GM12875 (cell line): ENCODE measurements at regions not wholly inside any gene's neighbourhood (a gene's known extent, or its start where the extent isn't known, plus 50 kb on each side); places are given as distances from the start of the nearest gene placed in this dataset.

ENCODE experiments used
- H3K4me3 ChIP-seq: one replicate; pipeline ENCODE4 v1.5.1; 2011; ENCODE audit warnings: low read depth, low read length, control low read depth
- TF ChIP-seq, protein P1 (sequence below): IDR thresholded peaks from 2 replicates; pipeline ENCODE4 v1.5.1; 2011; ENCODE audit warnings: low read depth, mild to moderate bottlenecking, control low read depth, inconsistent platforms, low read length, moderate library complexity, borderline replicate concordance; ENCODE audit not compliant: insufficient read depth

DNA sequence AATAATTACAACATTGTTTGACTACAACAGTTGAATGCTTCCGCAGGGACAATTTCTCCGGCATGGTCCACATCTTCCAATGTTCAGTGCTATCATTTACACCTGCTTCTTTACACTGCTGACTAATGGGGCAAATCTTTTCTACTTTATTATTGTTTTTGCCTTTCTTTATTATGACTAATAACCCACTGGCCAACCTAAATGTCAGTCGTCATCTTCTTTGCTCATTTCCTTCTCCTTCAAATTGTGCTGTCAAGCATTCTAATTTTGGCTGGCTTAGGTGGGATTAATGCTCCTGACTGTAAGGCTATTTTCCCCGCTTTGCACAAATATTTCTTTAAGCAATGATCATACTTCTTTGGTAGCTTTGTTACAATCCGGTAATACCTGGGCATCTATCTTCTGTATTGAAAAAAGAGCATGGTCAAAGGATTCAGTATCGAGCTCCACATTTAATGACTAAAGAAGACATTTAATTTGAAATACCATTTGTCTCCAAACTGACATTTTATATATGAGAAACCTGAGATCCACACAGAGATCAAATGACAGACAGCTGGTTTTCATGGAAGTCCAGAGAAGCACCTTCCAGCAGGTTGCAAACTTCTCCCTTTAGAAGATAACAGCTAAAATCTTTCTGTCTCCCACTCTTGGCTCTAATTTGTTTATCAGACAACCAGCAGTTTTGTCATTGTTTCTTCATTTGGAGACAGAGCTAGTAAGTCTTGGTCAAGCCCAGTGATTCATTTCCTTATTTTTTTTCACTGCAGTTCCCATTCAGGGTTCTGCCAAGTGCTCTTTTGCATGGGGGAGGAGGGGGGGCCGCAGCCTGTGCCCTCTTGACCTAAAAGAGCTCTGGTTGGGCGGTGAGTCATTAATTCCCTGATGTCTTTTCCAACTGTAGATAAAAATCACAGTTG lies 132.9 kb downstream of the SOCS6 start:
- TF ChIP-seq, protein P1, sequence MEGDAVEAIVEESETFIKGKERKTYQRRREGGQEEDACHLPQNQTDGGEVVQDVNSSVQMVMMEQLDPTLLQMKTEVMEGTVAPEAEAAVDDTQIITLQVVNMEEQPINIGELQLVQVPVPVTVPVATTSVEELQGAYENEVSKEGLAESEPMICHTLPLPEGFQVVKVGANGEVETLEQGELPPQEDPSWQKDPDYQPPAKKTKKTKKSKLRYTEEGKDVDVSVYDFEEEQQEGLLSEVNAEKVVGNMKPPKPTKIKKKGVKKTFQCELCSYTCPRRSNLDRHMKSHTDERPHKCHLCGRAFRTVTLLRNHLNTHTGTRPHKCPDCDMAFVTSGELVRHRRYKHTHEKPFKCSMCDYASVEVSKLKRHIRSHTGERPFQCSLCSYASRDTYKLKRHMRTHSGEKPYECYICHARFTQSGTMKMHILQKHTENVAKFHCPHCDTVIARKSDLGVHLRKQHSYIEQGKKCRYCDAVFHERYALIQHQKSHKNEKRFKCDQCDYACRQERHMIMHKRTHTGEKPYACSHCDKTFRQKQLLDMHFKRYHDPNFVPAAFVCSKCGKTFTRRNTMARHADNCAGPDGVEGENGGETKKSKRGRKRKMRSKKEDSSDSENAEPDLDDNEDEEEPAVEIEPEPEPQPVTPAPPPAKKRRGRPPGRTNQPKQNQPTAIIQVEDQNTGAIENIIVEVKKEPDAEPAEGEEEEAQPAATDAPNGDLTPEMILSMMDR, result no peak
- H3K4me3 ChIP-seq, result no peak overlapping the region

GRCh38 chr18:70420146-70420898 lies 131.5 kb downstream of the SOCS6 start:
- no peak overlapping the region for H3K4me3 ChIP-seq
- TF ChIP-seq, protein P1, result no peak

GRCh38 chr18:70419526-70419925 lies 130.7 kb downstream of the SOCS6 start:
- H3K4me3 ChIP-seq, result no peak overlapping the region
- TF ChIP-seq, protein P1, result no peak

DNA sequence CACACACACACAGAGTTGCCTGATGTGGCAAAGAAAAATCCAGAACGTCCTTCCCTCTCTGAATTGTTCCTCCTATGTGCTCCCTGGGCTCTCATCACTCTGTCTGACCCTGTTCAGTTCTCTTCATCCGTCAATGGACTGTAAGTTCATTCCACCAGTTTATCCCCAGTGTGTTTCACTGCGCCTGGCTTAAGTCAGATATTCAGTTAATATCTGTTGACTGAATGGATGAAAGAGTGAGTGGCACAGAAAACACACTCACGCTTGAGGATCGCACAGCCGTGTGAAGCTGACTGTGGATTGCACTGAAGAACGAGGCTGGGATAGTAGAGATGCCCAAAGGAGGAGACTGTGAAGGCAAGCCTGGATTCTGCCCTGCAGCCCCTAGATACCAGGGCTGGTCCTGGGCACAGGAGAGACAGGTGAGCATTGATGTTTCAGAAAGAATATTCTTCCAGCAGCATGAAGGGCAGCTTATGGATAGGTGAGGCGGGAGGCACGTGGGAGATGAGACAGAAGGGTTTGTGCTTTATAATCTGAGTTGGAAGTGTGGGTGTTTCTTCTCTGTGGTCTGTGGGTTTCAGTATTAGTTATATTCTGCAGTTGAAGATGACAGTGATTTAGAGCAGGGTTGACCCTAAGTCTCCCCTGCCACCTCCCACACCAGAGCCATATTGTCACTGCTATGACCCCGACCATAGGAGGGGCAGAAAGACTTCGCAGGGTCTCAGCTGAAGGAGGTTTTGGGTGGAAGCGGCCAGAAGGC lies 129.9 kb downstream of the SOCS6 start:
- no peak overlapping the region for H3K4me3 ChIP-seq
- TF ChIP-seq, protein P1, result no peak

- TF ChIP-seq, protein P1, result no peak
- no peak overlapping the region for H3K4me3 ChIP-seq
These were observed 129.0 kb downstream of the SOCS6 start for GRCh38 chr18:70417847-70418246.

GRCh38 chr18:70416496-70416895 lies 127.7 kb downstream of the SOCS6 start:
- H3K4me3 ChIP-seq, result no peak overlapping the region
- TF ChIP-seq, protein P1, result no peak
